ENCODE measurements at regions not wholly inside any gene's neighbourhood (a gene's known extent, or its start where the extent isn't known, plus 50 kb on each side); places are given as distances from the start of the nearest gene placed in this dataset.
"Not testable (repeated sequence)": the region's sequence is repeated elsewhere in the genome, so short reads cannot be mapped to it uniquely, and the experiment has no call there.

DNA sequence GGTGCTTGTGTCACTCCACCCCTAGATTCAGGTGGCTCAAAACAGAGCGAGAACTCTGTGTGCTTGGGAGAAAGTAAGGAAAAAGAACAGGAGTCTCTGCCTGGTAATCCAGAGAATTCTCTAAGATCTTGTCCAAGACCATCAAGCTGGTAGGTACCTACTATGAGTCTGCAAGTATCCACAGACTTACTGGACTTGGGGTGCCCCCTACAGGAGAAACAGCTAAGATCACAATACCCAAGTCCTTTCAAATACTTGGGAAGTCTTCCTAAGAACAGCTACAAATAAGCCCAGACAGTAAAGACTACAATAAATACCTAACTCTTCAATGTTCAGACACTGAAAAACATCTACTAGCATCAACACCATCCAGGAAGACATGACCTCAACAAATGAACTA, 1143.6 kb upstream of the ACVR2A start:
- CTCF ChIA-PET, result no interaction called here
- H3K4me3 ChIP-seq (ENCODE audit: control insufficient read depth in 1 of 7, extremely low read depth in 1 of 7, insufficient read depth in 4 of 7, low read depth in 2 of 7, low read length in 6 of 7), result no peak overlapping the region
- H3K36me3 ChIP-seq (ENCODE audit: control insufficient read depth in 4 of 4, insufficient read depth in 4 of 4, low read length in 3 of 4), result no peaks in the 10 kb centered on the region
- H3K27ac ChIP-seq (ENCODE audit: insufficient read depth in 1 of 2, low read depth in 1 of 2, low read length in 2 of 2, poor library complexity in 1 of 2, severe bottlenecking in 2 of 2), result no peak overlapping the region
- POLR2A ChIA-PET, result no interaction called here
- DNase-seq, result no peak
- H3K27me3 ChIP-seq (replicated peaks in 2 of 5; ENCODE audit: control insufficient read depth in 4 of 5, insufficient read depth in 5 of 5, low read length in 4 of 5), result no peaks in the 10 kb centered on the region
- peaks cover 0 to 4% (median 0%) of the 10 kb centered on the region in 5 experiments for H3K9me3 ChIP-seq (ENCODE audit: control extremely low read depth in 1 of 5, control insufficient read depth in 4 of 5, insufficient read depth in 2 of 5, low read depth in 1 of 5, low read length in 4 of 5)
- H3K4me1 ChIP-seq (ENCODE audit: control extremely low read depth in 1 of 4, control insufficient read depth in 4 of 4, insufficient read depth in 4 of 4, low read length in 3 of 4), result no peaks in the 10 kb centered on the region
- 100% methylated on average over 1 of the region's 1 CpG for WGBS (ENCODE audit: insufficient coverage)

DNA sequence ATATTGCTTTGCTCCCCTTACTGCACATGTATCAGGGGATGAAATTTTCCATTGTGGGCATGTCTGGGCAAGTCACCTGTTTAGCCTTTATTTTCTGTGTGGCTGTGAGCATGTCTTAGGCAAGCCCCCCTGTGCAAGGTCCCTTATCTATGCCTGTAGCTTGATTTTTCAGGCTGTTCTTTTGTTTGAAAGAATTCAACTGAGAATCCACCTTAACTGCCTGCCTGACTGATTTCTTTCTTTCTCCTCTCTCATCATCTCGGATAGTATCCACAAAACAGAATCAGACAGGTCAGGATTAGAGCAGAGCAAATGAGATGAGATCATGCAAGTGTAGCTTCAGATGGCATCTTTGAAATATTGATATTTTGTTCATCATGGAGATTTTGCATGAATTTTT, 1147.5 kb upstream of the ACVR2A start:
- CTCF ChIA-PET, result no interaction called here
- no peak for DNase-seq
- H3K27ac ChIP-seq (ENCODE audit: insufficient read depth in 1 of 2, low read depth in 1 of 2, low read length in 2 of 2, poor library complexity in 1 of 2, severe bottlenecking in 2 of 2), result no peak overlapping the region
- peaks cover 0 to 4% (median 0%) of the 10 kb centered on the region in 5 experiments for H3K9me3 ChIP-seq (ENCODE audit: control extremely low read depth in 1 of 5, control insufficient read depth in 4 of 5, insufficient read depth in 2 of 5, low read depth in 1 of 5, low read length in 4 of 5)
- H3K4me1 ChIP-seq (ENCODE audit: control extremely low read depth in 1 of 4, control insufficient read depth in 4 of 4, insufficient read depth in 4 of 4, low read length in 3 of 4), result no peaks in the 10 kb centered on the region
- POLR2A ChIA-PET, result no interaction called here
- H3K27me3 ChIP-seq (replicated peaks in 2 of 5; ENCODE audit: control insufficient read depth in 4 of 5, insufficient read depth in 5 of 5, low read length in 4 of 5), result no peaks in the 10 kb centered on the region
- no peak overlapping the region for H3K4me3 ChIP-seq (ENCODE audit: control insufficient read depth in 1 of 7, extremely low read depth in 1 of 7, insufficient read depth in 4 of 7, low read depth in 2 of 7, low read length in 6 of 7)
- WGBS (ENCODE audit: insufficient coverage), result no CpG with 5 or more reads among the region's 1 CpG
- H3K36me3 ChIP-seq (ENCODE audit: control insufficient read depth in 4 of 4, insufficient read depth in 4 of 4, low read length in 3 of 4), result no peaks in the 10 kb centered on the region

DNA sequence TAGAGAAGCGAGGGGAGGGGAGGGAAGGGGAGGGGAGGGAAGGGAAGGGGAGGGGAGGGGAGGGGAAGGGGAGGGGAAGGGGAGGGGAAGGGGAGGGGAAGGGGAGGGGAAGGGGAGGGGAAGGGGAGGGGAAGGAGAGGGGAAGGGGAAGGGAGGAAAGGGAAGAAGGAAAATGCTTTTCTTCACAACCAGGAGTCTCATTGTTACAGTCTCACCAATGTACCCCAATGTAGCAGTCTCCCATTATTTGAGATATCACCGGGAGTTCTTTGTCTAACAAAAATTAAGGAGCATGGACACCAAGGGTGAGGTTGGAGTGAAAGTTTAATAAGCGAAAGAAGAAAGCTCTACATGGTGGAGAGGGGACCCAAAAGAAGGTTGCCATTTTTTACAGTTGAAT, 1148.0 kb upstream of the ACVR2A start:
- WGBS (ENCODE audit: insufficient coverage), result 100% methylated on average over 2 of the region's 3 CpGs
- H3K4me3 ChIP-seq (ENCODE audit: control insufficient read depth in 1 of 7, extremely low read depth in 1 of 7, insufficient read depth in 4 of 7, low read depth in 2 of 7, low read length in 6 of 7); H3K36me3 ChIP-seq (ENCODE audit: control insufficient read depth in 4 of 4, insufficient read depth in 4 of 4, low read length in 3 of 4); H3K27me3 ChIP-seq (replicated peaks in 2 of 5; ENCODE audit: control insufficient read depth in 4 of 5, insufficient read depth in 5 of 5, low read length in 4 of 5); DNase-seq; CTCF ChIA-PET; H3K27ac ChIP-seq (ENCODE audit: insufficient read depth in 1 of 2, low read depth in 1 of 2, low read length in 2 of 2, poor library complexity in 1 of 2, severe bottlenecking in 2 of 2); H3K9me3 ChIP-seq (ENCODE audit: control extremely low read depth in 1 of 5, control insufficient read depth in 4 of 5, insufficient read depth in 2 of 5, low read depth in 1 of 5, low read length in 4 of 5); H3K4me1 ChIP-seq (ENCODE audit: control extremely low read depth in 1 of 4, control insufficient read depth in 4 of 4, insufficient read depth in 4 of 4, low read length in 3 of 4): not testable (repeated sequence)
- POLR2A ChIA-PET, result interaction anchor here (0.6 kb wide), 1 partner anchor 864 kb away, joined by 5 read pairs; no protein-coding TSS in a partner anchor

DNA sequence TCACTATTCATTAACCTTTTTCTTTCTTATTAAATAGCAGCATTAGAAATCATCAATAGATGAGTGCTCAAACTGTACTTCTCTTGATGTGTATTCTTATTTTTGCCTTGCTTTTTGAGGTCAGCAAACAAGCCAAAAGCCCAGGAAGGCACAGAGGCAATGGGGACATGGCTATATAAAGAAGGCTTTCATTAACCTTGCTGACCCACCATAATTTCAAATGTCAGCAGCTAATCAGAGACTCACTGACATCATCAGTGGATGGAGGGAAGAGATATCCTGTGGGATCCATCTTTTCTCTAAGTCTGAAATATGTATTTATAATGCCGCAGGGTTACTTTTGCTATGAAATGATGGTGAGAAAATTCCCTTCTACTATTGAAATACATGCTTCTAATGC, 1162.8 kb upstream of the ACVR2A start:
- no peak overlapping the region for H3K27ac ChIP-seq (ENCODE audit: insufficient read depth in 1 of 2, low read depth in 1 of 2, low read length in 2 of 2, poor library complexity in 1 of 2, severe bottlenecking in 2 of 2)
- no peak overlapping the region for H3K4me3 ChIP-seq (ENCODE audit: control insufficient read depth in 1 of 7, extremely low read depth in 1 of 7, insufficient read depth in 4 of 7, low read depth in 2 of 7, low read length in 6 of 7)
- ChIA-PET POLR2A (no interaction called here), CTCF (no interaction called here)
- WGBS (ENCODE audit: insufficient coverage), result no CpG with 5 or more reads among the region's 1 CpG
- no peaks in the 10 kb centered on the region for H3K9me3 ChIP-seq (ENCODE audit: control extremely low read depth in 1 of 5, control insufficient read depth in 4 of 5, insufficient read depth in 2 of 5, low read depth in 1 of 5, low read length in 4 of 5)
- H3K27me3 ChIP-seq (replicated peaks in 2 of 5; ENCODE audit: control insufficient read depth in 4 of 5, insufficient read depth in 5 of 5, low read length in 4 of 5), result no peaks in the 10 kb centered on the region
- H3K36me3 ChIP-seq (ENCODE audit: control insufficient read depth in 4 of 4, insufficient read depth in 4 of 4, low read length in 3 of 4), result no peaks in the 10 kb centered on the region
- DNase-seq, result no peak
- no peaks in the 10 kb centered on the region for H3K4me1 ChIP-seq (ENCODE audit: control extremely low read depth in 1 of 4, control insufficient read depth in 4 of 4, insufficient read depth in 4 of 4, low read length in 3 of 4)

DNA sequence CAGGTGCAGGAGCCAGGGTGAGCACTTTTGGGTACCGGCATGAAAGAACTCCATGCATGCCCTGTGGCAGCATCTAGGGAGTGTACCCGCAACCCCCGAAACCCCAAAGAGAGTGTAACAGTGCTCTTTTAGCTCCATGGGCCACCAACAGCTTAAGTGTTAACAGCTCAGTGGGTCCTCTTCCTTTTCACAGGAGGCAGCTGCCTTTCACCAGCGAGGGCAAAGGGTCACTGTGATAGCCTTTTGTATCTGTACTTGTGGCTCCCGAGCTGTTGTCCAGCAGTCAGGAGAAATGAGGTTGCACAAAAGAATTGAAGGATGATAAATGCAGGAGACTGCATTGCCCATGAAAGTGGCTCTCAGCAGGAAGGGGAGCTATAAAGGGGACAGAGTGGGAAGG, 1166.3 kb upstream of the ACVR2A start:
- ChIA-PET POLR2A (no interaction called here), CTCF (no interaction called here)
- no peaks in the 10 kb centered on the region for H3K9me3 ChIP-seq (ENCODE audit: control extremely low read depth in 1 of 5, control insufficient read depth in 4 of 5, insufficient read depth in 2 of 5, low read depth in 1 of 5, low read length in 4 of 5)
- DNase-seq, result no peak
- H3K36me3 ChIP-seq (ENCODE audit: control insufficient read depth in 4 of 4, insufficient read depth in 4 of 4, low read length in 3 of 4), result no peaks in the 10 kb centered on the region
- WGBS (ENCODE audit: insufficient coverage), result 98% methylated on average over 5 of the region's 5 CpGs
- H3K4me3 ChIP-seq (ENCODE audit: control insufficient read depth in 1 of 7, extremely low read depth in 1 of 7, insufficient read depth in 4 of 7, low read depth in 2 of 7, low read length in 6 of 7), result no peak overlapping the region
- H3K27me3 ChIP-seq (replicated peaks in 2 of 5; ENCODE audit: control insufficient read depth in 4 of 5, insufficient read depth in 5 of 5, low read length in 4 of 5), result no peaks in the 10 kb centered on the region
- no peaks in the 10 kb centered on the region for H3K4me1 ChIP-seq (ENCODE audit: control extremely low read depth in 1 of 4, control insufficient read depth in 4 of 4, insufficient read depth in 4 of 4, low read length in 3 of 4)
- no peak overlapping the region for H3K27ac ChIP-seq (ENCODE audit: insufficient read depth in 1 of 2, low read depth in 1 of 2, low read length in 2 of 2, poor library complexity in 1 of 2, severe bottlenecking in 2 of 2)

DNA sequence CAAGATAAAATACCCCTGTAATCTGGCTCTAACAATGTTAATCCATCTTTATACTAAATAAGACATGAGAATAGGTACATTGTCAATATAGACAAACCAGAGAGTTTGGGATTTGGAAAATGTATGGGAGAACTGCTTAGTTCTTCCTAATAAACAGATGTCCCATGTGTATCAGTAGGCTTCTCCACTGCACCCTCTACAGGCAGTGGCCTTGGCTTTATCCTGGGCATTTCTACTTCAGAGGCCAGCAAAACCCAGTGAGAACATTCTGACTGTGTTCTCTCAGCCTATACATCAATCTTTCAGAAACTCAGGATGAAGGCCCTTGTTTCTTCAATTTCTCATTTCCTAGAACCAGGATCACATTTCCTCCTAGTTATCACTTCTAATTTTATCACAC, 1167.5 kb upstream of the ACVR2A start:
- no peaks in the 10 kb centered on the region for H3K27me3 ChIP-seq (replicated peaks in 2 of 5; ENCODE audit: control insufficient read depth in 4 of 5, insufficient read depth in 5 of 5, low read length in 4 of 5)
- ChIA-PET POLR2A (no interaction called here), CTCF (no interaction called here)
- no peak overlapping the region for H3K27ac ChIP-seq (ENCODE audit: insufficient read depth in 1 of 2, low read depth in 1 of 2, low read length in 2 of 2, poor library complexity in 1 of 2, severe bottlenecking in 2 of 2)
- H3K4me3 ChIP-seq (ENCODE audit: control insufficient read depth in 1 of 7, extremely low read depth in 1 of 7, insufficient read depth in 4 of 7, low read depth in 2 of 7, low read length in 6 of 7), result no peak overlapping the region
- no peaks in the 10 kb centered on the region for H3K9me3 ChIP-seq (ENCODE audit: control extremely low read depth in 1 of 5, control insufficient read depth in 4 of 5, insufficient read depth in 2 of 5, low read depth in 1 of 5, low read length in 4 of 5)
- H3K36me3 ChIP-seq (ENCODE audit: control insufficient read depth in 4 of 4, insufficient read depth in 4 of 4, low read length in 3 of 4), result no peaks in the 10 kb centered on the region
- DNase-seq, result no peak
- H3K4me1 ChIP-seq (ENCODE audit: control extremely low read depth in 1 of 4, control insufficient read depth in 4 of 4, insufficient read depth in 4 of 4, low read length in 3 of 4), result no peaks in the 10 kb centered on the region

DNA sequence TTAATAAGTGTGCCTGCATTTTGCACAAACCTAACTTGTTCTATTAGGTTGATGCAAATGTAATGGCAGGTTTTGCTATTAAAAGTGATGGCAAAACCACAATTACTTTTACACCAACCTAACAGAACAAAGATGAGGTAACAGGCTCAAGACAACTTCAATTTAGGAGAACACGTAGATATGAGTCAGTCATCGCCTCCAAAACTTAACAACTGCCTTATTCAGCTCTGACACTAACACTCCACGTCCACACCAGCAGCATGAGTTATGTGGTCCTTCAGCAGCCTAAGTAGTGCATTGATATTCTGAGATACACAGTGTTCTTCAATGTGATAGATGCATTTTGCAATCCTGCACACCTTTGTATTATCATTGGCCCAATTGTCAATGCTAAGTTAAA, 1175.1 kb upstream of the ACVR2A start:
- H3K9me3 ChIP-seq (ENCODE audit: control extremely low read depth in 1 of 5, control insufficient read depth in 4 of 5, insufficient read depth in 2 of 5, low read depth in 1 of 5, low read length in 4 of 5), result no peaks in the 10 kb centered on the region
- H3K4me1 ChIP-seq (ENCODE audit: control extremely low read depth in 1 of 4, control insufficient read depth in 4 of 4, insufficient read depth in 4 of 4, low read length in 3 of 4), result no peaks in the 10 kb centered on the region
- WGBS (ENCODE audit: insufficient coverage), result 95% methylated on average over 2 of the region's 3 CpGs
- H3K27me3 ChIP-seq (replicated peaks in 2 of 5; ENCODE audit: control insufficient read depth in 4 of 5, insufficient read depth in 5 of 5, low read length in 4 of 5), result peaks cover 0 to 3% (median 0%) of the 10 kb centered on the region in 5 experiments
- no peak for DNase-seq
- no peaks in the 10 kb centered on the region for H3K36me3 ChIP-seq (ENCODE audit: control insufficient read depth in 4 of 4, insufficient read depth in 4 of 4, low read length in 3 of 4)
- H3K4me3 ChIP-seq (ENCODE audit: control insufficient read depth in 1 of 7, extremely low read depth in 1 of 7, insufficient read depth in 4 of 7, low read depth in 2 of 7, low read length in 6 of 7), result no peak overlapping the region
- ChIA-PET POLR2A (no interaction called here), CTCF (no interaction called here)
- H3K27ac ChIP-seq (ENCODE audit: insufficient read depth in 1 of 2, low read depth in 1 of 2, low read length in 2 of 2, poor library complexity in 1 of 2, severe bottlenecking in 2 of 2), result no peak overlapping the region

DNA sequence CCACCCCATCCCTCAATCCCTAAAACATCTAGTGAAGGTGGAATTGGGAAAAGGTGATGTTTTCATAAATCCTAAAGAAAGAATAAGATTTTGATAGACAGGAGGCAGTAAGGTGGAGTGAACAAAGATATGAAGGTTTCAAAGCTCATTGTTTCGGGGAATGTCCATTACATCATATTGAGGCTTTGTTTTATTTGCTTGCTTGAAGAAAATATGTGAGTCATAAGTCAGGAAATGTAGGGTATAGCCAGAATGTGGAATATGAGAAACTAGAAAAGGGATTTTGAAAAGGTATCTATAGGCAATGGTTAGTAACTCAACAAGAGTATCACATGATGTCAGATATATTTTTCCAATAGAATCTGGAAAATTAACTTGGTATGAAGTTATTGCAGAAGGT, 1178.5 kb upstream of the ACVR2A start:
- no peak for DNase-seq
- Histone ChIP-seq H3K4me3 (ENCODE audit: control insufficient read depth in 1 of 7, extremely low read depth in 1 of 7, insufficient read depth in 4 of 7, low read depth in 2 of 7, low read length in 6 of 7) (no peak overlapping the region), H3K27me3 (replicated peaks in 2 of 5; ENCODE audit: control insufficient read depth in 4 of 5, insufficient read depth in 5 of 5, low read length in 4 of 5) (peaks cover 0 to 3% (median 0%) of the 10 kb centered on the region in 5 experiments), H3K36me3 (ENCODE audit: control insufficient read depth in 4 of 4, insufficient read depth in 4 of 4, low read length in 3 of 4) (no peaks in the 10 kb centered on the region), H3K4me1 (ENCODE audit: control extremely low read depth in 1 of 4, control insufficient read depth in 4 of 4, insufficient read depth in 4 of 4, low read length in 3 of 4) (no peaks in the 10 kb centered on the region), H3K9me3 (ENCODE audit: control extremely low read depth in 1 of 5, control insufficient read depth in 4 of 5, insufficient read depth in 2 of 5, low read depth in 1 of 5, low read length in 4 of 5) (no peaks in the 10 kb centered on the region), H3K27ac (ENCODE audit: insufficient read depth in 1 of 2, low read depth in 1 of 2, low read length in 2 of 2, poor library complexity in 1 of 2, severe bottlenecking in 2 of 2) (no peak overlapping the region)
- 90% methylated on average over 1 of the region's 1 CpG for WGBS (ENCODE audit: insufficient coverage)
- CTCF ChIA-PET, result no interaction called here
- POLR2A ChIA-PET, result no interaction called here

Measured in common myeloid progenitor, CD34-positive (primary cell).